Amygdala (tissue), 56 donors: ENCODE measurements at regions not wholly inside any gene's neighbourhood (a gene's known extent, or its start where the extent isn't known, plus 50 kb on each side); places are given as distances from the start of the nearest gene placed in this dataset.
A peak's percentile ranks its signal among the peaks of the same experiment; 100 is the strongest.
"Not testable (repeated sequence)": the region's sequence is repeated elsewhere in the genome, so short reads cannot be mapped to it uniquely, and the experiment has no call there.

Experiments used
- DNase-seq, 56 donors: peaks; one replicate each; lab custom pipeline; 2025; lab: John Stamatoyannopoulos, UW

GRCh38 chr1:99361406-99361805 lies 97.1 kb downstream of the PLPPR4 start:
- no peak for DNase-seq

- DNase-seq = no peak
Measured at GRCh38 chr1:99363531-99363930, 99.2 kb downstream of the PLPPR4 start.

GRCh38 chr1:99365141-99365540 lies 100.8 kb downstream of the PLPPR4 start:
- no peak for DNase-seq

GRCh38 chr1:99365545-99365944 lies 101.3 kb downstream of the PLPPR4 start:
- no peak for DNase-seq

GRCh38 chr1:99369154-99369553 lies 104.9 kb downstream of the PLPPR4 start:
- DNase-seq = peak in 1 of 56 donors; percentile 13

- no peak for DNase-seq
Measured at GRCh38 chr1:99370476-99370875, 106.2 kb downstream of the PLPPR4 start.

- no peak for DNase-seq
Measured at GRCh38 chr1:99371413-99371812, 107.1 kb downstream of the PLPPR4 start.

- no peak for DNase-seq
Measured at GRCh38 chr1:99374109-99374508, 109.8 kb downstream of the PLPPR4 start.

GRCh38 chr1:99374693-99375092 lies 110.4 kb downstream of the PLPPR4 start:
- DNase-seq = not testable (repeated sequence)

GRCh38 chr1:99384021-99384420 lies 119.7 kb downstream of the PLPPR4 start:
- DNase-seq = peak in 1 of 56 donors; percentile 0

GRCh38 chr1:99385852-99386251 lies 121.6 kb downstream of the PLPPR4 start:
- no peak for DNase-seq

GRCh38 chr1:99396389-99396788 lies 132.1 kb downstream of the PLPPR4 start:
- no peak for DNase-seq

- DNase-seq = no peak
Measured at GRCh38 chr1:99397029-99397428, 132.7 kb downstream of the PLPPR4 start.

GRCh38 chr1:99397863-99398262 lies 133.6 kb downstream of the PLPPR4 start:
- DNase-seq = no peak

GRCh38 chr1:99401556-99401955 lies 137.3 kb downstream of the PLPPR4 start:
- not testable (repeated sequence) for DNase-seq

- not testable (repeated sequence) for DNase-seq
Measured at GRCh38 chr1:99404399-99404798, 140.1 kb downstream of the PLPPR4 start.

- not testable (repeated sequence) for DNase-seq
Measured at GRCh38 chr1:99405325-99405724, 141.0 kb downstream of the PLPPR4 start.

GRCh38 chr1:99407018-99407417 lies 142.7 kb downstream of the PLPPR4 start:
- no peak for DNase-seq

- DNase-seq = no peak
Measured at GRCh38 chr1:99424087-99424486, 159.8 kb downstream of the PLPPR4 start.

- no peak for DNase-seq
Measured at GRCh38 chr1:99429754-99430153, 165.5 kb downstream of the PLPPR4 start.

- no peak for DNase-seq
Measured at GRCh38 chr1:99438656-99439230, 174.5 kb downstream of the PLPPR4 start.

- no peak for DNase-seq
Measured at GRCh38 chr1:99439433-99440075, 175.3 kb downstream of the PLPPR4 start.
